NCI-H345 treated with DMSO at 0.1 percent for 48 hours (cell line): ENCODE measurements at regions not wholly inside any gene's neighbourhood (a gene's known extent, or its start where the extent isn't known, plus 50 kb on each side); places are given as distances from the start of the nearest gene placed in this dataset.
"Not testable (repeated sequence)": the region's sequence is repeated elsewhere in the genome, so short reads cannot be mapped to it uniquely, and the experiment has no call there.

Experiments
- DNase-seq: peaks from one replicate; lab custom pipeline; 2025; ENCODE audit not compliant: unreplicated experiment; lab: John Stamatoyannopoulos, UW

DNA sequence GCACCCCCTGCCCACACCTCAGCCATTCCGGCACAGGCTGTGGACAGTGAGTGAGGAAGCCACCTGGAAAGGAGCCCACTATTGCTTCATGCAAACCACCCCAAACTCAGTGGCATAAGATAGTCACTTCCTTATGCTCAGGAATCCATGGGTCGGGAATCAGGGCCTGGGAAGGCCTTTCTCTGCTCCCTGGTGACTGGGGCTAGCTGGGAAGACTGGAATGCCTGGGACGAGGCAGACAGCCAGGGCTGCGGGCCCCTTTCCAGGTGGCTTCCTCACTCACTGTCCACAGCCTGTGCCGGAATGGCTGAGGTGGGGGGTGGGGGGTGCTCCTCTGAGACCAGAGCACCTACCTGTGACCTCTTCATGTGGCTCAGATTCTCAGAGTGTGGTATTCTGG is 74.1 kb upstream of the GRB10 start:
- no peak for DNase-seq

DNA sequence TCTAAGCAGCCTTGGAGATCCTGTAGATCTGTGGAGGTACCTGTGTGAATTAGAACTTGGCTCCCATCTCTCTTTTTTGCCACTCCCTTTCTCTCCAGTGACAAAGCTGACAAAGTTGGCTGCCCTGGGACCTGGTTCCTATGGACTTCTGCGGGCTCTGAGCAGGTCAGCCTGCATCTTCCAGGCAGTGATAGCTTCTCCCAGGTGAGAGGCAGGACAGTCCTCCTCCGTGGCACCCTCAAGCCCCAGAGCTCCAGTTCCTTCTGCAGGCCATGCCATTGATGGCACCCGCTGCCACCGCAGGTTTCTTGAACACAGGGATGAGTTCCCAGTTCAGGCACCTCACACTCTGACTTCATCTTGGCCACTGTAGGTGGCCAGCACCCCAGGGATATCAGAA is 73.5 kb upstream of the GRB10 start:
- DNase-seq, result no peak

DNA sequence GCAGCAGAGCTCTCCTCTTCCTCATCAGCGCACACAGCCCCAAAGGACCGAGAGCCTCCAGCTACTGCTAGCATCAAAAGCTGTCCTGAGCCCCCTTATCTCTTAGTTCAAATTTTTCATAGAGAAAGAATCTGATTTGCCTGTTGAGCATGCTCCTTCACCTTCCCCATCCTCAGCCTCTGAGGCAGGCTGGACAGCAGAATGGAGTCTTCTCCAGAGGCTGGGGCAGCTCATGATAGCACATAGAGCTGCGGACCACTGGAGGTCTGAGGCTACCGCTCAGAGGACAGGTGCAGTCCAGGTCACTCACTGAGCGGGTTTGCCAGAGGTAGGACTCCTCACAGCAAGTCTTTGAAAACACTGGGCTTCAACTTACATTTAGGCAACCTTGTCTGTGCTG is 72.8 kb upstream of the GRB10 start:
- no peak for DNase-seq

DNA sequence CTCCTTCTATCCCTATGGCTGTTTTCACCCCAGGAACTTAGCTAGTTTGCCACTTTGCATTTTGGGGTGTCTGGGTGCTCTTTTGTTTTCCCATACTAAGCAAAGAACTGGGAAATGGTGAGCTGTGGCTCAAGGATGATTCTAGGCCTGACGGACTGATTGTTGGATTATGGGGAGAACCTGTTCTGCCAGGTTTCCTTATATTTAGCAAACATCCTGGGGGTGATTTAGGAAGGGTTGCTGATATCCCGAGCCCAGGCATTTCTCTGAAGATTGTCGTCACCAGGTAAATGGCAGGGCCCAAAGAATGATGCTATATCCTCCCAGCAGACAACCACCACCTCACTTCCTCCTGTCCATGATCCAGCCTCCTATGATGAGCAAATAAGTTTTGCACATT is 72.1 kb upstream of the GRB10 start:
- no peak for DNase-seq

DNA sequence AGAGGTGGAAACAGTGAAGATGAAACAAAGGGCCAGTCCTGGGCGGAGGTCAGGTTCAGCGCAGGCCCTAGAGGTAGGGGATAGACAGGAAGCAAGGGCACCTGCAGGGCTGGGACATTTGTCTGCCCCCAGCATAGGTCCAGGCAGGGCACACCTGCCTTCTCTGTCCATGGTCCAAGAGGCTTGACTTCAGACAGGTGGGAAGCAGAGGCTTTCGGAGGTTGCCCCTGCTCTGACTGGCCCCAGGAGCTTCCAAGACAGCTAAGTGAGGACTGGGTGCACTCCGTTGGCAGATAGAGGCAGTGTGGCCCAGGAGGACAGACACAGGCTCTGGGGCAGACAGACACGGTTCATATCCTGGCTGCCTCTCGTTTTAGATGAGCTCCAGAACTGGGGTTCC is 71.6 kb upstream of the GRB10 start:
- DNase-seq, result no peak

DNA sequence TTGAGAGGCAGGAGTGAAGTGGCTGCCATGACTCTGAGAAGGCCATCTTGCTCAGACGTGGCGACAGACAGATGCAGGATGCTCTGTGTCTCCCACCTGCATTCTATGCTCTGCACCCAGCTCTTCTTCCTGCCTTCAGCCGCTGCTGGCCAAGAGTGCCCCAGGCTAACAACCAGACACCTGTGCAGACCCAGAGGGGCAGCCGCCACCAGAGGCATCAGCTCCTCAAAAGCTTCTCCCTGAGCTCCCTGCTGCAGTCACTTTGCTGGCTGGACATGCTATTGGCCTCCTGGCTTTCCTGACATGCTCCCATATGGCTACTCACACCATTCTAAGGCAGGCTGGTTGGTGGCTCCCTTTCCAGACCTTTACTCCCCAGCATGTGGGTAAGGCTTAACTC is 70.6 kb upstream of the GRB10 start:
- DNase-seq, result no peak

DNA sequence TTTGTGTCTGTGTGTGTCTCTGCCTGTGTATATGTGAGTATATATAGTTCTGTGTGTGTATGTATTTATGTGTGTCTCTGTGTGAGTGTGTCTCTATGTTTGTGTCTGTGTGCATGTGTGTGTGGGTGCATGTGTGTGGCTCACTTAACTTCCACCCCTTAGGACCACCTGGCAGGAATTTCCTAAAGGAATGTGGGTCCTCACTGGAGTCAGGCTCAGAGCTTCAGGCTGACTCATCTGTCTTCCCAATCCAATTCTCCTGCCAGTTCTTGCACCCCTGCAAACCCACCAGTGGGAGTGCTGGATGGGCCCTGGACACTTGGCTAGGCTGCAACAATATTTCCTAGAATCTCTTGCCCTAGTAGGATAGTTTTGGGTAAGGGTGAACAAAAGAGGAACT is 70.2 kb upstream of the GRB10 start:
- DNase-seq, result no peak

DNA sequence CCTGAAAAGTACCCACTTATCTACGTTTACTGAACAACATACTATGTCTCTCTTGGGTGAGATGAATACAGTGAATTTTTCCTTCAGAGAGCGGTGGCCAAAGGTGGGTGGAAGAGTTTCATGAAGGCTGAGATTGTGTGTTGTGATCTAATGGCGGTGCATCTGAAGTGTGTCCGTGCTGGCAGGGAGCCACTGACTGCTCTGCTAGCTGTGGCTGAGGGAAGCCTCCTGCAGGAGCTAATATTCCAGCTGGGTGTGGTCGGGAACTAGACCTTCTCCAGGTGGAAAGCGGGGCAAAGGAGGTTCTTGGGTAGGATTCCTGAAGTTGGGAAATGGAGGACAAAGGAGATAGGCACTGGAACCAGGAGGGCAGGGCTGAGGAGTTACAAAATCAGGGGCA is 69.2 kb upstream of the GRB10 start:
- no peak for DNase-seq

DNA sequence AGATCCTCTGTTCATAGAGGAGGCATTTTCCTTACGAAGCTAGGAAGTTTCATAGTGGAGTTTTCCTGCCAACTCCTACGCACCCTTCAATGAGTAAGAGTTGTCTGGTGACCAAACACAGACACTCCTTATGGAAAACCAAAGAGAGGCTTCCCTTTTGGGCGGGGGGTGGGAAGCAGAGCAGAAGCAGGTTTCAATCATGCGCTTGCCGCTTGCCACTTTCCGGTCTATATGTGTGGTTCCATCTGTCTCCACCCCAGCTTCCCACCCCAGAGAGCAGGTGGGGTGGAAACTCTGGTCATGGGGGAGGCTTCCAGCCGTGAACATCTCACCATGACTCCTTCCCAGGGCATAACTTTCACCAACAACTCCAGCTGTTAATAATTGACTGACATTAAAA is 68.8 kb upstream of the GRB10 start:
- no peak for DNase-seq

DNA sequence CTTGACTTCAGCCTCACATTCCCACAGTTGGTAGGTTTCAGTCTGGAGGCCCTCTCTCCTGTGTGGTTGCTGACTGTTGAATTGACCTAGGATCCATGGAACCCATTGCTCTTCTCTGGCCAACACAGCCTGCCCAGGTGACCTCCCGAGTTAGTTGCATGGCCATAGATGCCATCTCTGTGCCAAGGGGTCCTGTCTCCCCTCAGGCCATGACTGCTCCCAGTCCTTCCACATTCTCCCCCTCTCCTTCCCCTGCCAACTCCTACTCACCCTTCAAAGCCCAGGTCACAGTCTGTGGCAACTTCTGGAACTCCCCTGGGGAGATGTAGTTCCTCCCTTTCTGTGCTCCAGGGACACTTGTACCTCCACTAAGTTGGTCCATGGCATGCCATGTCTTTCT is 67.3 kb upstream of the GRB10 start:
- no peak for DNase-seq

DNA sequence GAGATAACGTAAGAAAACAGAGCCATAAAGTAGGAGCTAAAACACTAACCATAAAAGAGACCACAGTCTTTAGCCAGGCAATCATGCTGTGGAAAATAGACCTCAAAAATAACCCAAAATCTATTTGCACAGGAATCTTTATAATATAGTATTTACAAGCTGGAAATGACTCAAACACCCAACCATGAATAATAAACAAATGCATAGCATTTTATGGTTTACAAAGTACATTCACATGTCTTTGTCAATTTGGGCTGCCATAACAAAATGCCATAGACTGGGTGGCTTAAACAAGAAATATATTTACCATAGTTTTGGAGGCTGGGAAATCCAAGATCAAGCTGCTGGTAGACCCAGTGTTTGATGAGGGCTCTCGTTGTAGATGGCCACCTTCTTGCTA is 65.5 kb upstream of the GRB10 start:
- no peak for DNase-seq

DNA sequence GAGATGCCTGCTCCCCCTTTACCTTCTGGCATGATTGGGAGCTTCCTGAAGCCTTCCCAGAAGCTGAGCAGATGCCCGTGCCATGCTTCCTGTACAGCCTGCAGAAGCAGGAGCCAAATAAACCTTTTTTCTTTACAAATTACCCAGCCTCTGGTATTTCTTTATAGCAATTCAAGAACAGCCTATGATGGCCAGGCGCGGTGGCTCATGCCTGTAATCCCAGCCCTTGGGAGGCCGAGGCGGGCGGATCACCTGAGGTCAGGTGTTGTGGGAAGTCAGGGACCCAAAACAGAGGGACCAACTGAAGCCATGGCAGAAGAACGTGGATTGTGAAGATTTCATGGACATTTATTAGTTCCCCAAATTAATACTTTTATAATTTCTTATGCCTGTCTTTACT is 62.2 kb upstream of the GRB10 start:
- not testable (repeated sequence) for DNase-seq

DNA sequence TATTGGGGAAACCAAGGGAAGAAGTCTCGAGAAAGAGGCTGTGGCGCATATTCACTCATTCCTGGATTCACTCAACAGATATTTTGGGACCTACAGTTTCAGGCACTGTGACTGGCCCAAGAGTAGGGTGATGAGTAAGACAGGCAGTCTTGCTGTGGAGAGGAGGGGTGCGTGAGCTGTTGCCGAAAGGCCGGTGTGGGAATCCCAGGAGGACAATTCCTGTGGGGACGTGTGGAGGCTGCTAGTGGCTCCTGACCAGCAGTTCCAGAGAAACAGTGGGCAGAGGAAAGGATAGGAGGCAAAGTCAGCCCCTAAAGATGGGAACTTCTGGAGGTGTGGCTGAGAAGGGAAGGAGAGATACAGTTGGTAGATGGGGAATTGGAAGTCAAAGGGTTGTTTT is 59.3 kb upstream of the GRB10 start:
- DNase-seq, result no peak

DNA sequence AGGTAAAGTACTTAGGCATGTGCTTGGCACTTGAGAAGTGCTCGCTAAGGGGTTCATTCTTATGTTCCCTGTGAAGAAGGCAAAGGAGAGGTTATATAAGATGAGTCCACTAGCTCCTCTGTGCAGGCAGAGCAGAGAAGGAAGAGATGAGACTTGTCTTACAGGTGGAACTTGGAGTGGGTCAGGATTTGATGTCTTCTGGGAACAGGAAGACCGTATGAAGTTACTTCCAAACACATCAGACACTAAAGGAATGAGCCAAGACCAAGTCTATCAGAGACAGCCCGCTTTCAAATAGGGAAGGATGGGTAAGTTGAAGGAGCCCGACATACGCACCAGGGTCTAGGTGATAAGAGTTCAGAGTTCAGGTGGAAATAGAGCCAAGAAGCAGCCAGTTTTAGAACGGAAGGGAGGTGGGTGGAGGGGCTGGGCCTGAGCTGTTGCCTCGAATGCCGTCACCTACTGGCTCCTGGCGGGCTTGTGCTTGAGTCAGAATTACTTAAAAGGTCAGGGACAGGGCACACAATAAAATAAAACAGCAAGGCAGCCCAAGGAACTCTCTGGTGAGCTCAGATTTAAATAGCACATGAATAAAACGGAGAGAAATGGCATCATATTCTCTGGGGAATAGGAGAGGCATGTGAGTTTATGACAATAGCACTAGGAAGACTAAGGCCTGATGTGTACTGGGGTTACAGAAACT is 56.1 kb upstream of the GRB10 start:
- DNase-seq, result no peak

DNA sequence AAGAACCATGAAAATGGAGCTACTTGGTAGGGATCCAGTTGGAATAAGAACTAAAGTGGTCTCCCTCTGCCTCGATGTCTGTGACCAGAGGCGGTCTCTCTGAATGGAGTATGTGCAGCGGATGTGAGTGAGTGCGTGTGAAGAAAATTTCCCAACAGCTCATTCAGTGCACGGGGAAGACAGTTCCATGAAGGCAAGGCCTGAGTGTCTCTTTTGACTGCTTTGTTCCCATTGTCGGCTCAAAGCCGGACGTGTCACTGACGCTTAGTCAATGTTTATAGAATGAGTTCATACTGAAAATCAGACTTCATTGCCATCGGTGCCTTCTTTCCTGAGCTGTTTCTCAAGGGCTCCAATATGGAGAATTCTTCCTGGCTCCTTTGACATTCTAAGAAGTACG is 55.3 kb upstream of the GRB10 start:
- no peak for DNase-seq

DNA sequence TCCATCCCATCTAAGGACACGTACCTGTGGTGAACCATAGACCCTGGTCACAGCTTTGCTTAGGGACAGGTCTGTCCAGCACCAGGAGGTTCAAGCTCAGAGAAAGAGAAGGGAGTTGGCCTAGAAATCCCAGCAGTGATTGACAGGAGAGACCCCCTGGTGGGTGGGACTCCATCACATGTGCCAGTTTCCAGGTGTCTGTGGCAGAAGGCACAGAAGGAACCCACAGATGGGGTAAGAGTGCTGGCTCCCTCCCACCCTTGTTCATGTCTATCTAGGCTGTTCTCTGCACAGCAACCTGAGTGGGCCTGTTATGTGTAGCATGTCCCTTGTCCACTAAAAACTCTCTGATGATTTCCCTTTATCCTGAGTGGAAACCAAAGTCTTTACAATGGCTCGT is 54.0 kb upstream of the GRB10 start:
- no peak for DNase-seq

DNA sequence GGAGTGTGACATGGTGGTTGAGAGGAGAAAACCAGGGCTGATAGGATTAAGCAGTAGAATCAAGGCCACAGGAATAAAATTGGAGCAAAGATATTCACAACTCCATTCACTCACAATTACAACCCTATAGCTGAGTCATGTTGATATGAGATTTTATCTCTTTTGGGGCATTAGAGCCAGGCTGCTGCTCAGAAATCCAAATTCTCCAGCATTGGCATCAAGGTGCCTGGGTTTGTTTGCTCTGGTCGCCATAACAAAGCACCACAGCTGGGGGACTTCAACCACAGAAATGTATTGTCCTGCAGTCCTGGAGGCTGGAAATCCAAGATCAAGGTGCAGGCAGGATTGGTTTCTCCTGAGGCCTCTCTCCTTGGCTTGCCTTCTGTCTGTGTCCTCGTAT is 52.5 kb upstream of the GRB10 start:
- no peak for DNase-seq

DNA sequence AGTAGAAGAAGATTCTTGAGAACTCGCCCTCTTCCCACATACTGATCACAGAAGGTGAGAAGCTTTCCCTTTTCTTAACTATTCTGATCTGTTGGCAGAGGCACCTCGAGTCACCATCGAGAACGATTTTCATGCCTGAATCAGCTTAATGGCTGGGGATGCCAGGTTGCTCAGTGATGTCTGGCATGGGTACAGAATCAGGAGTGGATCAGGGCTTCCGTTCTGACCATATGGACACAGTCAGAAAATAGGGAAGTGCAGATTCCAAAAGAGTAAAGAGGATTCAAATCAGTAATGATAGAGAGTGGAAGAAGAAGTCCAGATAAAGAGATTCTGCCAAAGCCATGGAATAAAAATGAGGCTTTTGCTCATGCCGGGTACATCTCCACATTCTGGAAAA is 52.0 kb upstream of the GRB10 start:
- no peak for DNase-seq

DNA sequence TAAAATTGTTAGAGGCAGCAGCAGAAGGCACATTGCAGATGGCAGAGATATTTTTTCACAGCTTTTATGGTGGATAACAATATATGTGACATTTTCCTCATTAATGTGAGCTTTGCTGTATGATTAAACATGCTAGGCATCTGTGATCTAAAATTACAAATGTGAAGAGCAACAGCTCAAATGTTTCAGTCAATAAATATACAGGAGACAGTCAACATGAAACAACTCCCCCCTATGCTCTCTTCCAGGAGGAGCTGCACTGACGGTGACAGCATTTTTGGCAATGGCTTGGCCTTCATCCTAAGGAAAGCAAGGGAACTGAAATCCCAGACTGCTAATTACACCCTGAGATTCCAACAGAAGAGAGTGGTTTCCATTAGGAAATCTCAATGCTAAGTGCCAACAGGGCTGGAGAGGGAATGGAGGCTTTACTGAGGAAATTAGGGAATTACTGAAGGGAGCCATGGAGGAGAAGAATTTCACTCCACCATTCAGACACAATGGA is 51.4 kb upstream of the GRB10 start:
- DNase-seq, result no peak

DNA sequence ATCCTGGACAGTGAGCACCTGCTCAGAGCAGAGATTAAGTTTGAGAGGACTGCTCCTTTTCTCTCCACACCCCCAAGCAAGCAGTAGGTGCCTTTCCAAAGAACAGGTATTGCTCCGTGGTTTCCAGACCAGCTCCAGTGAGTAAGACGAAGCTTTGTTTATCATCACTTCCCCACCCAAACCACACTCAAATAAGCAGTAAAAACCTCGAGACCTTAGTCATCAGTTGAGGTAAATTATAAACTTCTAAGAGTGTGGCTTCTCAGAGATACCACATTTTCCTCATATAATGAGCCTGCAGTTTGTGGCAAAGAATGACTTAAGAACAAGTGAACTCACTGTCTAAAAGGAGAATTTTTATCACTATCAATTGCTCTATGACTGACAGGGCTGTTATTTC is 50.0 kb upstream of the GRB10 start:
- DNase-seq, result no peak
